Astrocyte of the cerebellum (primary cell): ENCODE measurements at regions not wholly inside any gene's neighbourhood (a gene's known extent, or its start where the extent isn't known, plus 50 kb on each side); places are given as distances from the start of the nearest gene placed in this dataset.

Experiments used
- DNase-seq: peaks from one replicate; pipeline ENCODE4 v3.0.0-alpha.2; 2011; ENCODE audit warnings: low read depth
- H3K4me3 ChIP-seq: 2 replicates; pipeline ENCODE4 v1.5.1; 2011; ENCODE audit warnings: mild to moderate bottlenecking, low read depth, low read length, moderate library complexity
- in situ Hi-C: cut with HindIII; loops from 2 replicates; pipeline ENCODE4 v1.10.0; 2017; ENCODE audit warnings: low sequenced_read_pairs
- TF ChIP-seq, protein P1 (sequence below): IDR thresholded peaks from 2 replicates; pipeline ENCODE4 v1.5.1; 2012; ENCODE audit warnings: low read length, low read depth, moderate library complexity, mild to moderate bottlenecking; ENCODE audit errors: missing control alignments

DNA sequence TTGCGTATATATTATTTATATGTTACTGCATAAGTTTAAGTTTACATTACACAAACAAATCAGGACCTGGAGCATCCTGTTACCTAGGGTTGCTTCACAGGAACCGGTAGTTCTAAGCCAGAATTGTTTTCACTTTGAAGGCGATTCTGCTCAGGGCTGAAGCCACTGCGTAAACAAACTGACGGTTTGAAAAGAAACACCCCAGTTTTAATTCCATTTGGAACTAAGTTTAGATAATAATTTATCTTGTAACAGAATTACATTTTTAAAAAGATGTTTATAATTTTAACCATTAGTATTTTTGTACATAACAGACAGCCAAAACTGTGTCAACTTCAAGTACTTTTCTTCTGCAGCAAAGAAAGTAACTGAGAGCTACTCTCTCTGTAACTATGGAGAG is 282.1 kb upstream of the LYPLAL1 start:
- TF ChIP-seq, protein P1, sequence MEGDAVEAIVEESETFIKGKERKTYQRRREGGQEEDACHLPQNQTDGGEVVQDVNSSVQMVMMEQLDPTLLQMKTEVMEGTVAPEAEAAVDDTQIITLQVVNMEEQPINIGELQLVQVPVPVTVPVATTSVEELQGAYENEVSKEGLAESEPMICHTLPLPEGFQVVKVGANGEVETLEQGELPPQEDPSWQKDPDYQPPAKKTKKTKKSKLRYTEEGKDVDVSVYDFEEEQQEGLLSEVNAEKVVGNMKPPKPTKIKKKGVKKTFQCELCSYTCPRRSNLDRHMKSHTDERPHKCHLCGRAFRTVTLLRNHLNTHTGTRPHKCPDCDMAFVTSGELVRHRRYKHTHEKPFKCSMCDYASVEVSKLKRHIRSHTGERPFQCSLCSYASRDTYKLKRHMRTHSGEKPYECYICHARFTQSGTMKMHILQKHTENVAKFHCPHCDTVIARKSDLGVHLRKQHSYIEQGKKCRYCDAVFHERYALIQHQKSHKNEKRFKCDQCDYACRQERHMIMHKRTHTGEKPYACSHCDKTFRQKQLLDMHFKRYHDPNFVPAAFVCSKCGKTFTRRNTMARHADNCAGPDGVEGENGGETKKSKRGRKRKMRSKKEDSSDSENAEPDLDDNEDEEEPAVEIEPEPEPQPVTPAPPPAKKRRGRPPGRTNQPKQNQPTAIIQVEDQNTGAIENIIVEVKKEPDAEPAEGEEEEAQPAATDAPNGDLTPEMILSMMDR: no peak
- in situ Hi-C loops: no loop called here
- no peak overlapping the region for H3K4me3 ChIP-seq
- DNase-seq: no peak

DNA sequence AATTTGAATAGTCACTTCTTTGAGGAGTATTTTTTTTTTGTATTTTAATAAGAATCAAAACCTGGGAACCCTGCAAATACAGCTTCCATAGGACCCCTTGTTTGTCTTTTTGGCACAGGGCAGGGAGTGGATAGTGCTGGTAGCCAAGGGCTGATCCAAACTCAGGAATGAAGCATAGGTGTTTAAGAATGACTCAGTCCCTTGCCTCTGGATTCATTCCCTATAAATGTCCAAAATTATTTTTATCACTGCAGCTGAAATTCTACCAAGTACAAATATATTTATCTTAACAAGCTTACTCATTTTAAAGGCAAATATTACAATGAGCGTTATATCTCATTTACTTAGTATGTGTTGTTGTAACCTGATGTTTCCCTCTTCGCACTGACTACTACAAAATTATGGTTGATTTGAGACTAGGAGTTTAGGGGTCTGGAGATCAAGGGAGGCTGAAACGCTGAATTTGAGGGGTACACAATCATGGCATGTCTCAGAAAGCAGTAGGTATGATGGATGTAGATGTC is 278.6 kb upstream of the LYPLAL1 start:
- TF ChIP-seq, protein P1: no peak
- in situ Hi-C loops: no loop called here
- no peak overlapping the region for H3K4me3 ChIP-seq
- no peak for DNase-seq

DNA sequence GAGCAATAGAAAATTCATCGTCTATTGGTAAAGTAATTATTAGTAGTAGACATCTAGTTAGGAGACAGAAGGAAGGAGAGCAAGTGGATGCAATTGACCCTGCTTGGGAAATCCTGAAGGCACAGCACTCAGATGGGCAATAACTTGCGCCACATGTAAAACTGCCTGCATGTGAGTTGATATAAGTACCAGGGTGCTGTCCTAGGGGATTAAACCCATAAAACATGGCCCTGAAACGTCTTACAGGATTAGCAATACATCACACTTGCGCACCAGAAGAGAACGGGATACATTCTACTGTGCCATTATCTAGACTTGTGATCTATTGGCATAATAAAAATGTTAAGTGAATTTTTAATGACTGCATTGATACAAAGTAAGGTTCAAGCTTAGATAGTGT is 277.5 kb upstream of the LYPLAL1 start:
- in situ Hi-C loops: no loop called here
- TF ChIP-seq, protein P1: no peak
- no peak for DNase-seq
- no peak overlapping the region for H3K4me3 ChIP-seq

DNA sequence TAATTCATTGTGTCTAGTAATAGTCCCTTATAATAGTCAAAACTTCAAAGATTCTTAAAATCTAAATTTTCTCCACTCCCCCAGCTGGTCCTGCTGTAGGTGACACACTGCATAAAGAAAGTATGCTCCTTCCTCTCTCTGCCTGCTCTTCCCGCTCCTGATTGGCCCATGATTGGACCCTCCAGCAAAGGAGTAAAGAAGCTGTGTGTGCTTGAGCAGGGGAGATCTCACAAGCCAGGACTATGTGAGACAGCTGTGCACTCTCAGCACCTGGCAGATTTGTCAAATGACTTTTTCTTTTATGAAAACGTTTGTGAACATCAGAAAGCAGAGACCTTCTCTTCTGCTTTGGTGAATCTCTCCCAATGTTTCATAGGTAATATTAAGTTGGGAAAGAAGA is 274.8 kb upstream of the LYPLAL1 start:
- no peak for DNase-seq
- no peak overlapping the region for H3K4me3 ChIP-seq
- TF ChIP-seq, protein P1: no peak
- in situ Hi-C loops: no loop called here

DNA sequence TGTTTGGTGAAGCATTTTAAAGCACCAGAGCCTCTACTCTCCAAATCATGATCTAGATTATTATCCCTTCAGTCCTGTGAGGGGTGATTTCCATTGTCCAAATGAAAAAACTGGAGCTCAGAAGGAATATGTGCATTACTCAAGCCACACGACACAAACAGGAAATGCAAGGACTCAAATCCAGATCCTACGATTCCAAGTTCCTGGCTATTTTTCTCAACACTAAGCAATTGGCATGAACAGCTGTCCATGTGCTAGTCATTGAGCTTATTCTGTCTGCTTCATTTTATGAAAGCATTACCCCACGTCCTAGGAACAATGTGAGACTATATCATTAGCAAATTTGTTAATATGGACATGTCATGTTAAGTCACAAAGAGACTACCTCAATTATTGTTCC is 273.1 kb upstream of the LYPLAL1 start:
- TF ChIP-seq, protein P1: no peak
- DNase-seq: no peak
- H3K4me3 ChIP-seq: no peak overlapping the region
- in situ Hi-C loops: no loop called here

DNA sequence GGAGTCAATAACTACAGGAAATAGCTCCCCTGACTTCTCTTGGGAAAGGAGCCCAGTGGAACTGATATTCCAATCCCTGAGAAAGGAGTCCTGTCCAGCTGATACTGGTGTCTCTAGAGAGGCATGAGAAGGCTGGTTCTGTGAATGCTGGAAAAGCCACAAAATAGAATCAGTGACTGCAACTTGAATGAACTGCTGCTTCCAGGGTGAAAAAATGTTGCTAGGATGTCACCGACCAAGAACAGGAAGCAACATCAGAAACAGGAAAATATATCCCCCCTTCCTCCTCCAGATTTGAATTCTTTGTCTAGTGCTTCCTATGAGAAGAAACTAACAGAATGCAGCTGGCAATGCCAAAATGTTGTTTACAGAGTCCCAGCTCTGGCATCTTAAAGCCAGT is 269.3 kb upstream of the LYPLAL1 start:
- in situ Hi-C loops: no loop called here
- TF ChIP-seq, protein P1: no peak
- DNase-seq: no peak
- no peak overlapping the region for H3K4me3 ChIP-seq

DNA sequence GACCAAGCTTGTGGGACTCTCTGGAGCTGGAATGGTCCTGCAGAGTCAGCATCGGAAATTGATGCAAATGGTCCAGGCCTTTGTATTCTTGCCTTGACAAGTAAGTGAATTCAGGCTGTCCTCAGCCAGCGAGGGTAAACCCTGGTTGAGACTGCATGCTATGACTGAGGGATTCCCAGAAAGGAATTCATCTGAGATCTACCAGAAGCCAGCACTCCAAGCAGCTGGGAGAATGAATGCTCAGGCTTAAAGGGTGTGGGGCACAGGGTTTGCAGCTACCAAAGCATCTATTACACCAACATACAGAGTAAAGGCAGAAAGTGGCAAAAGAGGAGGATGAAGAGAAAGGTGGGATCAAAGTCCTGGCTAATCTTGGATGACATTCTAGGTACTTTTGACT is 257.0 kb upstream of the LYPLAL1 start:
- no peak for DNase-seq
- in situ Hi-C loops: no loop called here
- TF ChIP-seq, protein P1: no peak
- no peak overlapping the region for H3K4me3 ChIP-seq
